Left ventricle myocardium inferior (tissue), 1 donor: ENCODE measurements at regions not wholly inside any gene's neighbourhood (a gene's known extent, or its start where the extent isn't known, plus 50 kb on each side); places are given as distances from the start of the nearest gene placed in this dataset.

Experiments
- DNase-seq: peaks from one replicate; pipeline ENCODE4 v3.0.0-alpha.2; 2020
- H3K27ac ChIP-seq: fragments of 200-600 bp; replicated peaks from 2 replicates; pipeline ENCODE4 v1.8.0; 2021
- H3K27me3 ChIP-seq: fragments of 200-600 bp; 2 replicates; pipeline ENCODE4 v1.8.0; 2021; ENCODE audit warnings: low read depth
- H3K36me3 ChIP-seq: fragments of 200-600 bp; 2 replicates; pipeline ENCODE4 v1.8.0; 2021
- H3K4me1 ChIP-seq: fragments of 200-600 bp; 2 replicates; pipeline ENCODE4 v1.8.0; 2021
- H3K4me3 ChIP-seq: fragments of 200-600 bp; 2 replicates; pipeline ENCODE4 v1.8.0; 2021; ENCODE audit warnings: mild to moderate bottlenecking, moderate library complexity
- H3K9me3 ChIP-seq: fragments of 200-600 bp; replicated peaks from 2 replicates; pipeline ENCODE4 v1.8.0; 2021
- CTCF ChIP-seq: fragments of 200-600 bp; IDR thresholded peaks from 2 replicates; pipeline ENCODE4 v1.8.0; 2021; ENCODE audit warnings: antibody characterized with exemption, mild to moderate bottlenecking, borderline replicate concordance
- intact Hi-C: fragments of 100-400 bp; cut with micrococcal nuclease; formaldehyde crosslinking; loops from one replicate; pipeline ENCODE4 v1.11.0; 2022
- donor health status: DM: no; HTN: yes; CAD: no; lungs with severe emphysema.

DNA sequence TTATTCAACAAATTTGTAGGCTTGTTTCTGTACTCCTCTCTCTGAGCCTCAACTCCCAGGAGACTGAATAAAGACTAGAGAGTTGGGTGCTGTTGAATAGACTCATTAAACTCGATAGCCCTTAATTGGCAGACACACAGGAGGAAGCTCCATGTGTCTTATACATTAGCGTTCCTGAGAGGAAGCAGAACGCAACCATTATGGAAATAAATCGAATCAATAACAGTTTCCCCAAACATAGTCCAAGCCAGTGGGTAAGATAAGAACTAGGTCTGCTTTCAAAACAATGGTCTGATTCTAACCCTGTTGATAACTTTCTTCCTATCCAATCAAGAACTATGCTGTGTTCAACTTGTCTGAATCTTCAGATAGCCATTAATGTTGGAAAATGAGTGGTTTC, 118.1 kb upstream of the FNDC3A start:
- intact Hi-C loops = no loop called here
- Histone ChIP-seq H3K9me3 (no peaks in the 10 kb centered on the region), H3K27me3 (no peaks in the 10 kb centered on the region), H3K27ac (no peak overlapping the region), H3K36me3 (no peaks in the 10 kb centered on the region), H3K4me1 (no peaks in the 10 kb centered on the region), H3K4me3 (no peak overlapping the region)
- no peak for DNase-seq
- TF ChIP-seq CTCF = no peak

DNA sequence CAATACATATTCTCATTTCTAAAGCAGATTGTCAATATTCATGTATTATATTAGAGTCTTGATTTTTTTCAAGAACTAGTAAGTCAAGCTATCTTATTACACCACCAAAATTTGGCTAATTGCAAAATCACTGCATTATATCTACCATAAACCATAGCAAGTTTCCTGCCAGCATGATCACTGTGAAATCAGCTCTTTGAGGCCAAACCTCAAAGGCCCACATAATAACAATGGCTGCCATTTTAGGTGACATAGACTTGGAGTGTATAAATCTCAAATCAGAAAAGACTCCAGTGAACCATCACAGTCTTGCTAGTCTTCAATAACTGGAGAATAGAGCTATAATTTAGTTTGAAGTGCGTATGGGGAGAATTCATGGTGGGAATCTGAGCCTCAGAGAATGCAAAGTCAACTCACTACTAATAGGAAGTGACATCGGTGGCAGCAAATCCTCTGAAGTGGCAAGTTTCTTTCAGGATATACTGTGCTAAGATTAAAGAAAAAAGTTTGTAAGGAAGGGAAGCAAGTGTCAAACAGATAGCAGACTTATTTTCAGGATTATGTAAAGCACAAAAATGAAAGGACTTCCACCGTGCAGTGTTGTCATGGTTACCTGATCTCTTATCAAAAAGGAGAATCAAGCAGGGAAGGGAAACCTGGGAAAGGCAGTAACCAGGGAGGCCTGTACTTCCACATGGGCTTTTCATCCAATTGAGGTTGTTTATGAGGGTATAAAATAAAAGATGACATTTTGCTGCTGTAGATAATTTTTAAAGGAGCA, 117.4 kb upstream of the FNDC3A start:
- Histone ChIP-seq H3K27ac (no peak overlapping the region), H3K36me3 (no peaks in the 10 kb centered on the region), H3K4me1 (no peaks in the 10 kb centered on the region), H3K27me3 (no peaks in the 10 kb centered on the region), H3K4me3 (no peak overlapping the region), H3K9me3 (no peaks in the 10 kb centered on the region)
- TF ChIP-seq CTCF = no peak
- intact Hi-C loops = no loop called here
- DNase-seq = no peak

- no peaks in the 10 kb centered on the region for H3K9me3 ChIP-seq
- no peaks in the 10 kb centered on the region for H3K4me1 ChIP-seq
- no peaks in the 10 kb centered on the region for H3K27me3 ChIP-seq
- no peak for TF ChIP-seq CTCF
- intact Hi-C loops = no loop called here
- no peaks in the 10 kb centered on the region for H3K36me3 ChIP-seq
- no peak overlapping the region for H3K4me3 ChIP-seq
- H3K27ac ChIP-seq = no peak overlapping the region
- no peak for DNase-seq
Observed at GRCh38 chr13:48859272-48860105, 116.2 kb upstream of the FNDC3A start.

DNA sequence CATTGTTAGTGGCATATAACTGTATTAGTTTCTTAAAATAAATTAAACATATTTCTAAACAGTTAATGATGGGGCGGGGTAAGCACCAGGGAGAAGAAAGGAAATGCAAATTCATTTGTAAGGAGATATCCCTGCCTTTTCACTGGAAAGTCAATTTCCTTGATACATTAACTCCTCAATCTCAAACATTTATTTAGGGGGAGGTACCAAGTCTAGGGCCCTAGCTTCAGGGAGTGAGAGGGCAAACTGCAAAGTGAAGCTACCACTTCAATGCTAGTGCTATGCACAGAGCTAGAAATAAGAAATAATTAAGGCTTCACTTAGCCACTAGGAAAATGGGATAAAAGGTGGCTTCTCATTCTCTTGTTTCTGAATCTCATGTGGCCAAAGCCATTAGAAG, 115.3 kb upstream of the FNDC3A start:
- TF ChIP-seq CTCF = no peak
- H3K4me3 ChIP-seq = no peak overlapping the region
- intact Hi-C loops = no loop called here
- H3K9me3 ChIP-seq = no peaks in the 10 kb centered on the region
- no peaks in the 10 kb centered on the region for H3K27me3 ChIP-seq
- H3K27ac ChIP-seq = no peak overlapping the region
- H3K4me1 ChIP-seq = no peaks in the 10 kb centered on the region
- no peak for DNase-seq
- H3K36me3 ChIP-seq = no peaks in the 10 kb centered on the region

- no peak for TF ChIP-seq CTCF
- H3K27ac ChIP-seq = no peak overlapping the region
- DNase-seq = no peak
- intact Hi-C loops = no loop called here
- no peaks in the 10 kb centered on the region for H3K9me3 ChIP-seq
- H3K27me3 ChIP-seq = no peaks in the 10 kb centered on the region
- H3K4me3 ChIP-seq = no peak overlapping the region
- H3K36me3 ChIP-seq = no peaks in the 10 kb centered on the region
- peaks cover 7% of the 10 kb centered on the region for H3K4me1 ChIP-seq
Observed at GRCh38 chr13:48862572-48862971, 113.1 kb upstream of the FNDC3A start.
